Liver (tissue), 8 donors: ENCODE measurements at regions not wholly inside any gene's neighbourhood (a gene's known extent, or its start where the extent isn't known, plus 50 kb on each side); places are given as distances from the start of the nearest gene placed in this dataset.

Experiments
- DNase-seq: peaks from one replicate; pipeline ENCODE4 v3.0.0-alpha.2; 2017; ENCODE audit warnings: low spot score
- H3K27ac ChIP-seq, 2 donors: one replicate each; pipeline ENCODE4 v1.7.0; 2013; ENCODE audit warnings: inconsistent platforms in 2 of 2, low read length in 2 of 2, control low read depth in 1 of 2, low read depth in 1 of 2, mild to moderate bottlenecking in 1 of 2
- H3K27me3 ChIP-seq, 4 donors: one replicate each; pipeline versions ENCODE4 v1.6.1 to v1.7.0; 2013; ENCODE audit warnings: low read length in 3 of 4, inconsistent platforms in 1 of 4, mild to moderate bottlenecking in 1 of 4, moderate library complexity in 1 of 4; ENCODE audit not compliant: control insufficient read depth in 4 of 4, insufficient read depth in 4 of 4
- H3K36me3 ChIP-seq, 4 donors: one replicate each; pipeline versions ENCODE4 v1.6.1 to v1.7.0; 2013; ENCODE audit warnings: low read length in 3 of 4, mild to moderate bottlenecking in 3 of 4, low read depth in 1 of 4, moderate library complexity in 1 of 4; ENCODE audit not compliant: control insufficient read depth in 4 of 4, insufficient read depth in 3 of 4
- H3K4me1 ChIP-seq, 4 donors: one replicate each; pipeline versions ENCODE4 v1.6.1 to v1.7.0; 2013; ENCODE audit warnings: low read length in 3 of 4, mild to moderate bottlenecking in 3 of 4, moderate library complexity in 1 of 4; ENCODE audit not compliant: control insufficient read depth in 4 of 4, insufficient read depth in 4 of 4
- H3K4me3 ChIP-seq, 3 donors: one replicate each; pipeline versions ENCODE4 v1.6.1 to v1.7.0; 2013; ENCODE audit warnings: low read length in 3 of 3, control low read depth in 1 of 3, low read depth in 1 of 3, mild to moderate bottlenecking in 1 of 3
- H3K9ac ChIP-seq, 2 donors: one replicate each; pipeline ENCODE4 v1.7.0; 2013; ENCODE audit warnings: low read length in 2 of 2, mild to moderate bottlenecking in 2 of 2, moderate library complexity in 2 of 2, control low read depth in 1 of 2, low read depth in 1 of 2
- H3K9me3 ChIP-seq, 4 donors: one replicate each; pipeline versions ENCODE4 v1.6.1 to v1.7.0; 2013; ENCODE audit warnings: low read length in 3 of 4; ENCODE audit not compliant: control insufficient read depth in 4 of 4
- CTCF ChIP-seq: fragments of 150-350 bp; IDR thresholded peaks from 2 replicates; pipeline ENCODE4 v1.5.1; 2017; ENCODE audit warnings: improper control_type of control experiment, low read depth, low read length; ENCODE audit not compliant: missing input control
- EGR1 ChIP-seq, 2 donors: IDR thresholded peaks; 2 replicates each; pipeline ENCODE4 v1.6.1; 2016 to 2018; ENCODE audit warnings: antibody characterized with exemption in 2 of 2, low read depth in 2 of 2
- FOXA1 ChIP-seq: IDR thresholded peaks from 2 replicates; pipeline ENCODE4 v1.6.1; 2016; ENCODE audit warnings: antibody characterized with exemption
- GABPA ChIP-seq, 2 donors: IDR thresholded peaks in 1 of 2; conservative IDR thresholded peaks in 1 of 2; 2 replicates each; pipeline ENCODE4 v1.6.1; 2016; ENCODE audit warnings: antibody characterized with exemption in 2 of 2, mild to moderate bottlenecking in 1 of 2, moderate library complexity in 1 of 2
- JUND ChIP-seq, 2 donors: IDR thresholded peaks; 2 replicates each; pipeline ENCODE4 v1.6.1; 2016; ENCODE audit warnings: antibody characterized with exemption in 2 of 2
- RXRA ChIP-seq, 2 donors: IDR thresholded peaks; 2 replicates each; pipeline ENCODE4 v1.6.1; 2017 to 2018; ENCODE audit warnings: antibody characterized with exemption in 2 of 2, mild to moderate bottlenecking in 1 of 2
- SP1 ChIP-seq: IDR thresholded peaks from 2 replicates; pipeline ENCODE4 v1.6.1; 2018; ENCODE audit warnings: antibody characterized with exemption, mild to moderate bottlenecking
- TAF1 ChIP-seq: conservative IDR thresholded peaks from 2 replicates; pipeline ENCODE4 v1.6.1; 2016; ENCODE audit warnings: antibody characterized with exemption, mild to moderate bottlenecking
- YY1 ChIP-seq: IDR thresholded peaks from 2 replicates; pipeline ENCODE4 v1.6.1; 2016; ENCODE audit warnings: antibody characterized with exemption, mild to moderate bottlenecking
- ZBTB33 ChIP-seq: IDR thresholded peaks from 2 replicates; pipeline ENCODE4 v1.6.1; 2016; ENCODE audit warnings: antibody characterized with exemption
- WGBS: extraction: QIAGEN DNeasy Blood & Tissue Kit; methylation state at CpG from one replicate; pipeline ENCODE4 v1.1.7; 2013; 5-methylcytosine and 5-hydroxymethylcytosine counted together
- TF ChIP-seq, protein P1 (sequence below): IDR thresholded peaks from 2 replicates; pipeline ENCODE4 v1.6.1; 2016; ENCODE audit warnings: antibody characterized with exemption
- donor health status: healthy.
- donor health status: healthy.
- donor health status: healthy.
- donor health status: healthy.
- donor health status: healthy.

DNA sequence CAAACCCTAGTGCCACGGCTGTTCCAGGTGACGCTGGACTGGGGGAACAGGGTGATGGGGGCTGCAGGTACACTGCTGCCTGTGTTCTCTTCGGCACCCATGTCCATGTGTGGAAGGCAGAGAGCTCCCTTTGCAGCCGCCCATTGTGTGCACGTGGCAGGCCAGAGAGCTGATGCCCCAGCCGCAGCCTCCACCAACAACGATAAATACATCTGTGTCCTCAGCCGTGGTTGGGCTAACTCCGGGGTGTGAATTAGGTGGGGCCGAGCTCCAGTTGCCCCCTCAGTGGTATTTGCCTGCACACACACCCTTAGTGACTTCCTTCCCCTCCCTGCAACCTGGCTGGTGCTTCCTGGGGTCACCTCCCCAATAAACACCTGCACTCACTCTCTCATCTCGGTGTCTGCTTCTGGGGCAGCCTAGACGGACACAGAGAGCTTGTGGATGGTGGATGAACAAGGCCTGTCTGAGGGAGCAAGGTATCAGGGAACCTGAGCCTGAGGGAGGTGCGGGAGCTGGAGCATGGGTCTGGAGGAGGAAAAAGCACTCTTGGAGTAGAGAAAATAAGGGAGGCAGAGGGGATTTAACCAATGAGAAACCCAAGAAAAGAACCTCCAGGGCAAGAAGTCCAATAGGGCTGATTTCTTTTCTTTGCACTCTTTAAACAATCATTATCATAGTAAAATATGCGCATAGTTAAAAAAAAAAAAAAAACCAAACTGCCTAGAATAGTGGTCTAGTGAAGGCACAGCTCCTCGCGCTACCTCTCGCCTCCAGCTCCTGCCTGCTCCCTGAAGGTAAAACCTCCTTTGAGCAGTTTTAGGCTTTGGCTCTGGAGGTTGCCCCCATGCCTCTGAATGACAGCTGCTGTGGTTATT lies 112.6 kb downstream of the ZNF664 start:
- Histone ChIP-seq H3K9ac (no peak overlapping the region), H3K27ac (no peak overlapping the region), H3K4me1 (no peaks in the 10 kb centered on the region), H3K36me3 (no peaks in the 10 kb centered on the region), H3K4me3 (no peak overlapping the region), H3K27me3 (no peaks in the 10 kb centered on the region), H3K9me3 (no peaks in the 10 kb centered on the region)
- no peak for DNase-seq
- WGBS = 88% methylated on average over 17 of the region's 17 CpGs
- no peak for TF ChIP-seq ZBTB33
- TF ChIP-seq YY1 = no peak
- no peak for TF ChIP-seq FOXA1
- TF ChIP-seq, protein P1, sequence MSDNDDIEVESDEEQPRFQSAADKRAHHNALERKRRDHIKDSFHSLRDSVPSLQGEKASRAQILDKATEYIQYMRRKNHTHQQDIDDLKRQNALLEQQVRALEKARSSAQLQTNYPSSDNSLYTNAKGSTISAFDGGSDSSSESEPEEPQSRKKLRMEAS = no peak
- TF ChIP-seq RXRA (IDR thresholded peaks at IDR 0.05) = no peak
- TF ChIP-seq SP1 = no peak

- no peaks in the 10 kb centered on the region for H3K9me3 ChIP-seq
- H3K4me3 ChIP-seq = no peak overlapping the region
- DNase-seq = no peak
- no peaks in the 10 kb centered on the region for H3K36me3 ChIP-seq
- no peaks in the 10 kb centered on the region for H3K4me1 ChIP-seq
- WGBS = 95% methylated on average over 7 of the region's 7 CpGs
- no peaks in the 10 kb centered on the region for H3K27me3 ChIP-seq
- no peak overlapping the region for H3K9ac ChIP-seq
- no peak overlapping the region for H3K27ac ChIP-seq
- TF ChIP-seq CTCF (no peak), TAF1 (no peak), JUND (IDR thresholded peaks at IDR 0.05) (no peak), GABPA (IDR thresholded peaks at IDR 0.05 in 1 of 2, conservative IDR thresholded peaks at IDR 0.05 in 1 of 2) (no peak), EGR1 (IDR thresholded peaks at IDR 0.05; ENCODE audit: low read depth in 2 of 2) (no peak)
Measured at GRCh38 chr12:124086299-124086898, 113.4 kb downstream of the ZNF664 start.
